ENCODE measurements at regions not wholly inside any gene's neighbourhood (a gene's known extent, or its start where the extent isn't known, plus 50 kb on each side); places are given as distances from the start of the nearest gene placed in this dataset.

DNA sequence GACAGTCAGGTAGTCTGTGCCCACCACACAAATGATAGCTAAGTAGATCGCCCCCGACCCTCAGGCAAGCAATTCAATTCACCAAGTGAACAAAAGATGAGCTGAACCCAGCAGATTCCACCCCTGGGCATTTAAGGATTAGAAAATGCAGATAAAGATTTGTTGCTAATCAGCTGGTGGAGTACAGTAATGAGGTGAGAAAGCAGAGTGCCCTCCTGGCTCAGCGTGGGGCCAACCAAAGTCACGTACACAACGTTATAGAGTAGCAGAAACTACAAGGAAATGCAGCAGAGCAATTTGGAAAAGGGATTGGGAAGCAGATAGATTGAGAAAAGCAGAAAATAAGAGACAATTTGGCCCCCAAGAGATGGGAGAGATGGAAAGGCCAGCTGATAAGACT, 91.2 kb downstream of the SOX9 start:
- DNase-seq, result no peak

- no peak for DNase-seq
These were observed 94.7 kb downstream of the SOX9 start for GRCh38 chr17:72215490-72215889.

- no peak for DNase-seq
These were observed 95.1 kb downstream of the SOX9 start for GRCh38 chr17:72215928-72216327.

- no peak for DNase-seq
These were observed 98.5 kb downstream of the SOX9 start for GRCh38 chr17:72219137-72219823.

- no peak for DNase-seq
These were observed 99.1 kb downstream of the SOX9 start for GRCh38 chr17:72219824-72220493.

DNA sequence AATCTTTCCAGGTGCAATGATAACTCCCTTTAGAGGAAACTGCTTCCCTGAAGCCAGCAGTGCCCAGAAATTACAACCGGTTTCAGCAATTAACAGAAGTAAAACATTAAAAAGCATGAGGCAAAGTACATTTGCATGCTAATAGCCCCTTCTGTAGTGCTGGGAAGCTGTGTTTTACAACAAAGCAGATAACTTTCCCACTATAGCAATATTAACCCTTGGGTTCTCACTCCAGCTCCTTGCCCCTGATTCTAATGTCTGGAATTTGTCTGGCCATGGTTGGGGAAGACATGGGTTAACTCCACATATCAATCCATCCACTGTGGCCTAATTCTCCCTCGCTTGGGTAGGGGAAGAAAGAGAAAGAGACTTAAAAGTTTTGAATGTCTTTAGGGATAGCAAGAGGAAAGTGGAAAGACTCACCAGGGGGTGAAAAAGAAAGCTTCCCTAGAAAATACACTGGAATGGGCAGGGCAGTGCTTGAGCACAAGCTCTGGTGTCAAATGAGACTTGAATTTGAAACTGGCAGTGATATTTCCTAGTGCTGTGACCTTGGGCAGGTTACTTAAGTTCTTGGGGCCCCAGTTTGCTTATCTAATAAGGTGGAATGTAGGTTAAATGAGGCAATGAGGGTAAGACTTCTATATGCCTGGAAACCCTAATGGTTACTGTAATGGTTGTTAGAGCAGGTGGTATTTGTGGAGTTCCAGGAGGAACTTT, 102.0 kb downstream of the SOX9 start:
- DNase-seq, result no peak

GRCh38 chr17:72223866-72224291, 103.1 kb downstream of the SOX9 start:
- no peak for DNase-seq

- no peak for DNase-seq
These were observed 105.5 kb downstream of the SOX9 start for GRCh38 chr17:72226322-72226721.

GRCh38 chr17:72233986-72234385, 113.2 kb downstream of the SOX9 start:
- DNase-seq, result no peak

DNA sequence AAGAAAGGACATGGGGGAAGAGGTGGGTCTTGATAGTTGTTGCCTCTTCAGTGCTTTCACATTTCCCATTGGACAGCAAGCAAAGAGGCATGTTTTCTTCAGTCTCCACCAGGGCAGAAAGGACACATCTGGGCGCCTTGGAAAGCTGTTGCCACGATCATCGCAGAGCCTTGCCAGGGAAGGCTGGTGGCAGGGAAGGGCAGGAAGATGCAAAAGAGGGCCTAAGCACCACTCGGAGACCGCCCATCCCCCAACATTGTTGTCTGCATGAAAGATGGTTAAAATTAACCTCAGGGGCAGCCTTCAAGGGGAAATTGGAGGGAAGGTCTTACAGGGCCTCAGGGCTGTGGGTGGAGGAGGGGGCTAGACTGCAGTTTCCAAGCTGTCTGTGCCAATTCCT, 114.2 kb downstream of the SOX9 start:
- DNase-seq, result no peak

- DNase-seq, result no peak
These were observed 116.3 kb downstream of the SOX9 start for GRCh38 chr17:72236980-72237633.

- DNase-seq, result no peak
These were observed 117.4 kb downstream of the SOX9 start for GRCh38 chr17:72238157-72238673.

- DNase-seq, result no peak
These were observed 118.7 kb downstream of the SOX9 start for GRCh38 chr17:72239548-72239947.

GRCh38 chr17:72240333-72240732, 119.5 kb downstream of the SOX9 start:
- DNase-seq, result no peak

- DNase-seq, result no peak
These were observed 123.7 kb downstream of the SOX9 start for GRCh38 chr17:72244494-72244893.

GRCh38 chr17:72244956-72245355, 124.1 kb downstream of the SOX9 start:
- DNase-seq, result no peak

DNA sequence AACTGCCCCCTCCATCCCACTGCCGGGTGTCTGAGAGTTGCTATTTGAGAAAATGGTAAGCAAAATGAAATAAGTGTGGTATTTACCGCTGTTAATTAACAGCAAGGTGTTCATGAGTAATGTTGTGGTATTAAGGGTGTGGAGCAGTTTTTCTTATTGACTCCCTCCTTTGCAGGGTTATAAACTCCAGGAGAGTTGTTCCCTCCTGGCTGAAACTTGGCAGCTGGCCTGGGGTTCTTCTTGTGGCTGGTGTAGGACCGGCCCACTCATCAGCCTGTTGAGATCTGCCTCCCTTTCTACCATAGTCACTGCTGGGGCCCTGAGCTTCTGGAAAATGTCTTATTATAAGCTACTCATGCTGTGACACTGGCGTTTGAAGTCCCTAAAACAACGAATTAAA, 128.6 kb downstream of the SOX9 start:
- DNase-seq, result no peak

- DNase-seq, result no peak
These were observed 129.4 kb downstream of the SOX9 start for GRCh38 chr17:72250206-72250605.

- no peak for DNase-seq
These were observed 132.8 kb downstream of the SOX9 start for GRCh38 chr17:72253597-72253996.

GRCh38 chr17:72254808-72255449, 134.1 kb downstream of the SOX9 start:
- no peak for DNase-seq

DNA sequence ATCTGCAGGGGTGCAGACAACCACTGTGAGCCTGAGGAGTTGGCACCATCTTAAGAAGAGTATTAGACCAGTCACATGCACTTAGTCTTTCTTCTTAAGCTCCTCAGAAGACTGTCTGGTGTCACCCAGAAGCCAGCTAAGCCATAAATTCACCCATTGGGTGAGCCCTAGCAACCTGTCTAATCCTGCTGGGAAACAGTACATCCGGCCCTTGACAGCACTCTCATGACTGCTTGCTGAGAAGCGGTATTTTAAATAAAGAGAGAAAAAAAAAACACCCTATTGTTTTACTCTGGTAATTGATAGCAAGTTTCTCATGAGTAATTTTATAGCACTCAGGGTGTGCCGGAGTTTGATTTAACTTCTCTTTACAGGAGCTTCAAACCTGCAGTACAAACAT, 134.7 kb downstream of the SOX9 start:
- no peak for DNase-seq

GRCh38 chr17:72258711-72259110, 137.9 kb downstream of the SOX9 start:
- DNase-seq, result no peak

- no peak for DNase-seq
These were observed 139.1 kb downstream of the SOX9 start for GRCh38 chr17:72259922-72260321.

All from CD4-positive, alpha-beta T cell treated with Interleukin-4 for 4 hours (primary cell).